Pancreas (tissue), 10 donors: ENCODE measurements at regions not wholly inside any gene's neighbourhood (a gene's known extent, or its start where the extent isn't known, plus 50 kb on each side); places are given as distances from the start of the nearest gene placed in this dataset.

Source experiments
- ATAC-seq, 4 donors: fragments of 200-7000 bp; cut with Tn5 transposase; one replicate each; pipeline versions ENCODE4 v1.8.0 to v1.9.1; 2020; ENCODE audit warnings: mild to moderate bottlenecking in 4 of 4, moderate library complexity in 4 of 4
- DNase-seq, 6 donors: peaks; one replicate each; pipeline ENCODE4 v3.0.0-alpha.2; 2020
- FAIRE-seq: peaks from 2 replicates; lab custom pipeline; 2012; peaks lifted over from hg19 to GRCh38; lab: Jason Lieb, UNC
- H3K27ac ChIP-seq, 4 donors: fragments of 200-600 bp; sonication (generic); 1 replicate in 3 of 4; 2 replicates in 1 of 4; pipeline versions ENCODE4 v1.5.0 to v1.8.0; 2020
- H3K27me3 ChIP-seq, 4 donors: fragments of 200-600 bp; one replicate each; pipeline ENCODE4 v1.8.0; 2021
- H3K36me3 ChIP-seq, 3 donors: fragments of 200-600 bp; sonication (generic) in 1 of 3; one replicate each; pipeline versions ENCODE4 v1.5.0 to v1.8.0; 2020 to 2021
- H3K4me1 ChIP-seq, 3 donors: fragments of 200-600 bp; one replicate each; pipeline ENCODE4 v1.8.0; 2021
- H3K4me3 ChIP-seq, 4 donors: fragments of 200-600 bp; sonication (generic) in 2 of 4; one replicate each; pipeline versions ENCODE4 v1.5.0 to v1.8.0; 2020 to 2021
- H3K9me3 ChIP-seq, 4 donors: fragments of 200-600 bp; one replicate each; pipeline ENCODE4 v1.8.0; 2021
- CTCF ChIP-seq, 4 donors: fragments of 200-600 bp; sonication (generic) in 3 of 4; IDR thresholded peaks; one replicate each; pipeline versions ENCODE4 v1.5.0 to v1.8.0; 2021; ENCODE audit warnings: antibody characterized with exemption in 4 of 4
- WGBS, 2 donors: extraction: QIAGEN DNeasy Blood & Tissue Kit; methylation state at CpG; one replicate each; pipeline ENCODE4 v1.1.7; 2013; 5-methylcytosine and 5-hydroxymethylcytosine counted together
- intact Hi-C, 3 donors: fragments of 100-400 bp; cut with DNase I; formaldehyde crosslinking; loops; one replicate each; pipeline versions ENCODE4 v1.11.1 to v1.14.2; 2022
- donor health status: healthy with polysubstance abuse.
- donor health status: DM: no; HTN: no; CAD: no; lungs with moderate emphysema.
- donor health status: DM: no; HTN: no; CAD: no.
- donor health status: control.
- donor health status: control.
- donor health status: Bipolar disorder and iron deficiency.
- donor health status: DM: yes; HTN: yes; CAD: no.
- donor health status: DM: no; HTN: no; CAD: no.
- donor health status: DM: no; HTN: no; CAD: no.
- donor health status: DM: yes; HTN: yes; CAD: no.

DNA sequence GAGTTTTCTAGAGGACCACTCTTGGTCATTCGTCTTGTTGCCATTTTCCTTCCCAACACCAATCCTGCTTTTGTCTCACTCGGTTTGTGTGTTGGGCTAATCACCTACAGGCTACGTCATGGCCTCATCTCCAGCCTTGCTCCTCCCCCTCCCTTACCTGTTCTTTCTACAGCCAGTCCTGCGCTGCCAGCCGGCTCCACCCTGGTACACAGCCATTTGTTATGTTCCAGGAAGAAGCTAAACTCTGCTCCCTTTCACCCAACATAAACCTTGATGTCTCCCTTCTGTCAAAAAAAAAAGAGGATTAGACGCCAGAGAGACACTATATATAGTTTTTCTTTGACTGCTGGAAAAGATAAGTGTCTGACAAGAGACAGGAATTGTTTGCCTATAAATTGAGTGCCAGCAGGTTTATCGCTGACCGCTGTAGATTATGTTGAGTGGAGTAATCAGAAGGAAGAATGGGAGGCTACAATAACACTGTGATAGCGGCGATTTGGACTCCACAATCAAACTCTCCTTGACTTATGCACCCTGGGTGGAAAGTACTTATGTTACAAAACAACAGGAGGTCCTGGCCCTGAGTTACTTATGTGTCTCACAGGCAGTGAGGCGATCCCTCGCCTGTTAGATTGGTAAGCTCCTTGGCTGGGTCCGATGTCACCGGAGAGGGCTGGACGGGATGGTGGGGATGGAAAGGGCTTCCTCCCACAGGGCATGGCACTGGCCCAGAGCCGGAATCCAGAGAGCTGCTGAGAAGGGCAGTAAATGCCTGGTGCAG, 171.3 kb upstream of the BMPER start:
- H3K4me1 ChIP-seq, result no peaks in the 10 kb centered on the region
- no peak overlapping the region for H3K4me3 ChIP-seq
- intact Hi-C loops, result no loop called here
- DNase-seq (peak in 4 of 6 donors; percentile 33 to 59 (median 40)), ATAC-seq (peak; percentile 79 to 96 (median 92)), FAIRE-seq (no peak)
- H3K36me3 ChIP-seq, result no peaks in the 10 kb centered on the region
- 56 to 63% methylated on average over 16 of the region's 16 CpGs for WGBS, 2 donors
- TF ChIP-seq CTCF (IDR thresholded peaks at IDR 0.05), result no peak
- H3K27me3 ChIP-seq, result no peaks in the 10 kb centered on the region
- no peaks in the 10 kb centered on the region for H3K9me3 ChIP-seq
- H3K27ac ChIP-seq, result no peak overlapping the region

GRCh38 chr7:33735403-33735802, 169.9 kb upstream of the BMPER start:
- WGBS, 2 donors, result 95 to 99% methylated on average over 5 of the region's 5 CpGs

DNA sequence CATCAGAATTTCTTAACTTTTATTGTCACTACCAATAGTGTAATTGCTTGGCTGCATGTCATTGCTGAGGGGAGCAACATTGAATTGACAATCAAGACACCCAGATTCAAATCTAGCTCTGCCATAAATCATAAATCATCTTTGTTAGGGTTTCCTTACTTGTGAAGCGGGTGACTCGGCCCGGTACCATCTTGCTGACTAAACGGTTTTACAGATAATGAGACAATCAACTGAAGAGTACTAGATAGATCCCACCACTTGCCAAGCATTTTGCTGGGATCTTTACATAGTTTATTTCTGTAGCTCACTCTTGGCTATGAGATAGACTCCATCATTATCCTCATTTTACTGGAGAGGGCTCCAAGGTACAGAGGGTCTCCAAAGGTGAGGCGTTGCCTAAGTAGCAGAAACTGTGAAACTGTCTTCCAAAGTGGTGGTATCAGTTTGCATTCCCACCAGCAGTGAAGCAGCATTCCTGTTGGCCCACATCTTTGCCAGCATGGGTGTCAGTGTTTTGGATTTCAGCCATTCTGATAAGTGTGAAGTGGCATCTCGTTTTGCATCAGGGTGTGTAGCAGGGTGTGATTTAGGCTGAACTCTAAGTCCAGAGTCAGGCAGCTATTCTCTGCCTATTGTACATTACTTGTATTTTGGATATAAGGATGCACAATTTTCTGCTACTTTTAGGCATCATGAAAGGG, 168.7 kb upstream of the BMPER start:
- no peak for FAIRE-seq
- no peak for TF ChIP-seq CTCF (IDR thresholded peaks at IDR 0.05)
- no peak for DNase-seq
- Histone ChIP-seq H3K27ac (no peak overlapping the region), H3K27me3 (no peaks in the 10 kb centered on the region), H3K4me1 (no peaks in the 10 kb centered on the region), H3K36me3 (no peaks in the 10 kb centered on the region), H3K4me3 (no peak overlapping the region), H3K9me3 (no peaks in the 10 kb centered on the region)
- intact Hi-C loops, result no loop called here
- ATAC-seq, result no peak
- WGBS, 2 donors, result 75 to 79% methylated on average over 6 of the region's 6 CpGs

More at GRCh38 chr7:33735403-33735802, 169.9 kb upstream of the BMPER start:
- ATAC-seq, result no peak
- no peak for DNase-seq
- no peaks in the 10 kb centered on the region for H3K9me3 ChIP-seq
- intact Hi-C loops, result no loop called here
- FAIRE-seq, result no peak
- H3K27me3 ChIP-seq, result no peaks in the 10 kb centered on the region
- H3K4me1 ChIP-seq, result no peaks in the 10 kb centered on the region
- H3K27ac ChIP-seq, result no peak overlapping the region
- no peak for TF ChIP-seq CTCF (IDR thresholded peaks at IDR 0.05)
- no peak overlapping the region for H3K4me3 ChIP-seq
- H3K36me3 ChIP-seq, result no peaks in the 10 kb centered on the region

DNA sequence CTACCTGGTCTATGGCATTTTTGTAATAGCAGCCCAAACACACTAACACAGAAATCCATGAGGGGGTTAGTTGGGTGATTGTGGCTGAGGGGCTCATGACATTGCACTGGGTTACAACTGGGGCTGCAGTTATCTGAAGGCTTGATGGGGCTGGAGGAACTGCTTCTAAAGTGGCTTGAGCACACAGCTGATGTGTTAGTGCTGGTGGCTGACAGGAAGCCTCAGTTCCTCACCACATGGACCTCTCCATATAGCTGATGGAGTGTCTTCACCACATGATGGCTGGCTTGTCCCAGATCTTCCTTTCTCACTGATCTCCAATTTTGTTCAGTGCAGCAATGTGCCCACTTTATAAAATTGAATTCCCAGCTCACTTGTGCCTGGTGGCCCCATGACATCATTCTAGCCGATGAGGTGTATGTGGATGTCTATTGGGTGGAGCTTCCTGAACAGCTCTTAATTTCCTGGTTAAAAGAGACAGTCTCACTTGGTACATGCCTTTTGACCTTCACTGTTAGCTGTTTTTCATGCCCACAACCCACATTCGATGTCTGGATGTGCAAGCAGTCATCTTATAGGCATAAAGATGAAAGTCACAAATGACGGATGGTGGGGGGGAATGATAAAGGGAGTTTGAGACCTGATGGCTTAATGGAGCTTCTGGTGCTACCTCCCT, 166.9 kb upstream of the BMPER start:
- TF ChIP-seq CTCF (IDR thresholded peaks at IDR 0.05), result no peak
- Histone ChIP-seq H3K27me3 (no peaks in the 10 kb centered on the region), H3K27ac (no peak overlapping the region), H3K4me3 (no peak overlapping the region), H3K4me1 (no peaks in the 10 kb centered on the region), H3K9me3 (no peaks in the 10 kb centered on the region), H3K36me3 (no peaks in the 10 kb centered on the region)
- no peak for DNase-seq
- FAIRE-seq, result no peak
- intact Hi-C loops, result no loop called here
- 80 to 93% methylated on average over 3 of the region's 3 CpGs for whole genome bisulfite sequencing, 2 donors
- no peak for ATAC-seq
